ENCODE measurements at regions not wholly inside any gene's neighbourhood (a gene's known extent, or its start where the extent isn't known, plus 50 kb on each side); places are given as distances from the start of the nearest gene placed in this dataset.
"Not testable (repeated sequence)": the region's sequence is repeated elsewhere in the genome, so short reads cannot be mapped to it uniquely, and the experiment has no call there.

DNA sequence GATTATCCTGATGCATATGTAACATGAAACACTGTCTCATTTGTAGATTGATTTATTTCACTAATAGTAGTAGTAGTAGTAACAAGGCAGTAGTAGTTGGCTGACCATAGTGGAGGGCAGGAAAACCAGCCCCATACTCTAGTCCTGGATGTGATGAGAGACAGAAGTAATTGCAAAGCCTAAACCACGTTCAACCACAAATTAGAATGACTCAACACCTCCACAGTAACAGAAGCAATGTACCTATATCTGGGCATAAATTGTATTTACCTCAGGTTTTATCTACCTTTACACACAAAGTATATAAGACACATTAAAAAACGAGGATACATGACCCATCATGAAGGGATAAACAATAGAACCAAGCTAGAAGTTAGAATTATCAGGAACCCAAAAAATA, 284.7 kb upstream of the RAI14 start:
- H3K4me2 ChIP-seq; H3K4me1 ChIP-seq; H3K36me3 ChIP-seq; H3K4me3 ChIP-seq; H3K27ac ChIP-seq; H3K27me3 ChIP-seq; H3K9ac ChIP-seq; H4K20me1 ChIP-seq; H3K9me3 ChIP-seq (replicated peaks in 1 of 11): not testable (repeated sequence)

DNA sequence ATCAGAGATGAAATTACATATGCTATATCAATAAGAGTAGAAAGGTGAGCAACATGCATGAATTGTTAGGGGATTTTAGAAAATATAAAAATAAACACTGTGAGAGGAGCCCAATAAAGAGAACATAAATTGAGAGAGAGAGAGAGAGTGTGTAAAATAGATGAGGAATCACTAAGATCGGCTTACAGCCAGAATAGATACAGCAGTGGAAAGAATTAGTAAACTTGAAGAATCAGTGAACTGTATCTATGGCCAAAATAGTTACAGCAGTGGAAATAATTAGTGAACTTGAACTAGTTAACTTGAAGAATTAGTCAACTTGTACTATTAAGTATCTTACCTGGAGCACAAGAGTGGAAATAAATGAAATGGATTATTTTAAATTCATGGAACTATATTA, 284.3 kb upstream of the RAI14 start:
- not testable (repeated sequence) for H3K36me3 ChIP-seq; H3K4me1 ChIP-seq; H3K4me3 ChIP-seq; H3K27ac ChIP-seq; H4K20me1 ChIP-seq; H3K27me3 ChIP-seq; H3K9ac ChIP-seq; H3K9me3 ChIP-seq (replicated peaks in 1 of 11); H3K4me2 ChIP-seq

GRCh38 chr5:34372739-34373138, 283.4 kb upstream of the RAI14 start:
- H3K9me3 ChIP-seq (replicated peaks in 1 of 11); H3K27ac ChIP-seq; H3K4me1 ChIP-seq; H3K27me3 ChIP-seq; H4K20me1 ChIP-seq; H3K4me2 ChIP-seq; H3K9ac ChIP-seq; H3K4me3 ChIP-seq; H3K36me3 ChIP-seq: not testable (repeated sequence)

GRCh38 chr5:34377651-34378050, 278.5 kb upstream of the RAI14 start:
- H3K4me3 ChIP-seq; H3K36me3 ChIP-seq; H3K9ac ChIP-seq; H3K27ac ChIP-seq; H3K4me1 ChIP-seq; H3K9me3 ChIP-seq (replicated peaks in 1 of 11); H4K20me1 ChIP-seq; H3K4me2 ChIP-seq; H3K27me3 ChIP-seq: not testable (repeated sequence)

GRCh38 chr5:34378498-34378897, 277.6 kb upstream of the RAI14 start:
- H4K20me1 ChIP-seq; H3K4me3 ChIP-seq; H3K4me2 ChIP-seq; H3K27me3 ChIP-seq; H3K27ac ChIP-seq; H3K4me1 ChIP-seq; H3K9ac ChIP-seq; H3K36me3 ChIP-seq; H3K9me3 ChIP-seq (replicated peaks in 1 of 11): not testable (repeated sequence)

- not testable (repeated sequence) for H3K9ac ChIP-seq; H3K27me3 ChIP-seq; H3K36me3 ChIP-seq; H3K4me3 ChIP-seq; H3K27ac ChIP-seq; H3K9me3 ChIP-seq (replicated peaks in 1 of 11); H4K20me1 ChIP-seq; H3K4me1 ChIP-seq; H3K4me2 ChIP-seq
These were observed 267.4 kb upstream of the RAI14 start for GRCh38 chr5:34388754-34389153.

GRCh38 chr5:34409373-34409772, 246.8 kb upstream of the RAI14 start:
- no peak overlapping the region for H3K9ac ChIP-seq
- H3K4me3 ChIP-seq = no peak overlapping the region
- no peaks in the 10 kb centered on the region for H3K4me1 ChIP-seq
- no peak for TF ChIP-seq Cebpa-rat (IDR thresholded peaks at IDR 0.05)
- no peaks in the 10 kb centered on the region for H4K20me1 ChIP-seq
- H3K36me3 ChIP-seq = no peaks in the 10 kb centered on the region
- H3K27ac ChIP-seq = no peak overlapping the region
- no peak overlapping the region for H3K4me2 ChIP-seq
- H3K27me3 ChIP-seq = no peaks in the 10 kb centered on the region
- H3K9me3 ChIP-seq (replicated peaks in 1 of 11) = peaks cover 0 to 3% (median 0%) of the 10 kb centered on the region in 11 experiments; a peak in 2 of 22 replicates

DNA sequence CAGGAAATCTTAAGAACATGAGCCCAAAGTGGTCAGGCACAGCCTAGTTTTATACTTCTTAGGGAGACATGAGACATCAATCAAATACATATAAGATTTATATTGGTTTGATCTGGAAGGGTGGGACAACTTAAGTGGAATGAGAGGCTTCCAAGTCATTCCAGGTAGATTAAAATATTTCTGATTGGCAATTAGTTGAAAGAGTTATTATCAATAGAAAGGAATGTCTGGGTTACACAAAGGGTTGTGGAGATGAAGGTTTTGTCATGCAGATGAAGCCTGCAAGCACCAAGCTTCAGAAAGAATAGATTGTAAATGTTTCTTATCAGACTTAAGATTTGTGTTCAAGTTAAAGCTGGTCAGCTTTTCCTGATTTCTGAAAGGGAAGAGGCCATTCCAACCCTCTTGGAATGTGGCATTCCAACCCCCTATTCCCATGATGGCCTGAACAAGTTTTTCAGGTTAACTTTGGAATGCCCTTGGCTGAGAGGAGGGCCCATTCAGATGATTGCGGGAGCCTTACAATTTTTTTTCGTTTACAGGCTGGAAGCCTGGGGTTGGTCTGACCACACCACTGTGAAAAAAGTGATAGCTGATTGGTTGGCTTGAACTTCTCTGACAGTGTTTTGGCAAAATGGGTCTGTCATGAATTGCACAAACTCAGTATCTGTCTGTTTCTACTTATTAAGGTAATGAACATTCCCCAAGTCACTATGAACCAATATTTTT, 245.6 kb upstream of the RAI14 start:
- Histone ChIP-seq H3K27ac (no peak overlapping the region), H3K9ac (no peak overlapping the region)

DNA sequence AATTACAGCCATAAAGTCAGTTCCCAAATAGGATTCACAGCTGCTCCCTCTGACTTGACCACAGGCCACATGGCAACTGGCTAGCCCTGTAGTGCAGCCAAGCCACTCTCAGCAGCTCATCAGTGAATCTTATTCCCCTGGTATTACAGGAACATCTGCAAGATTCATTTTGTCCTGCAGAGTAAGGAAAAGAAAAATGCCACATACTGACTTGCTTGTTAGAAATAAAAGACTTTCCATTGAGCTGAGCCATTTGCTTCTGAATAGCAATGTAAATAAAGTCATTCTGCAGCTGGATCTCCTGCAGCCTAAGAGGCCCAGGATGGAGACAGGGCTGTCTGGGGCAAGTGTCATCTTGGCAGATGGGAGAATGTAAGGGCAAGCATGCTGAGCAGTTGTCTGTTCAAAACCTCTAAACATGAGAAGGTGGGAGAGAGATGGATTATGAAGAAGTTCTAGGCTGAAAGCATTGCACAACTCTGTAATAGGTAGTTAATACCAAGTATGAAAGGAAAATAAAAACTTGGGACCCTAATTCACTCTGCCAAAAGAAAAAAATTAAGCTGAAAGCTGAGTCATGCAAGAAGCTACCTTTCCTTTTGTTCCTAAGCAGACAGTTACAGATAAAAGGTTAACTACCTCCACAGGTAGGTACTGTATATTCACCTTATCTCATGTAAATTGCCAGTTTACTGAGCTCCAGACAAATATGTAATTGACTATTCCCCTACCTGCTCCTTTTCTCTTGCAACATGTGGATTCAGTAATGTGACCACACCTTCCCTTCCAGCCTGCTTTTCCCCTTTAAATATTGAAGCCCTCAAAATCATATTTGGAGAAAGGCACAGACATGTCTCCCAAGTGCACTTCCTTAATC, 244.4 kb upstream of the RAI14 start:
- H3K9me3 ChIP-seq (replicated peaks in 1 of 11) = peaks cover 0 to 3% (median 0%) of the 10 kb centered on the region in 11 experiments; a peak in 2 of 22 replicates
- TF ChIP-seq Cebpa-rat (IDR thresholded peaks at IDR 0.05) = no peak
- no peak overlapping the region for H3K4me3 ChIP-seq
- H4K20me1 ChIP-seq = no peaks in the 10 kb centered on the region
- H3K27ac ChIP-seq = no peak overlapping the region
- H3K27me3 ChIP-seq = no peaks in the 10 kb centered on the region
- H3K9ac ChIP-seq = no peak overlapping the region
- no peak overlapping the region for H3K4me2 ChIP-seq
- no peaks in the 10 kb centered on the region for H3K4me1 ChIP-seq
- no peaks in the 10 kb centered on the region for H3K36me3 ChIP-seq

More for the DNA sequence above, 245.6 kb upstream of the RAI14 start:
- no peak overlapping the region for H3K4me3 ChIP-seq
- TF ChIP-seq Cebpa-rat (IDR thresholded peaks at IDR 0.05) = no peak
- H3K4me2 ChIP-seq = no peak overlapping the region
- no peaks in the 10 kb centered on the region for H3K36me3 ChIP-seq
- H3K27me3 ChIP-seq = no peaks in the 10 kb centered on the region
- H3K4me1 ChIP-seq = no peaks in the 10 kb centered on the region
- H3K9me3 ChIP-seq (replicated peaks in 1 of 11) = peaks cover 0 to 3% (median 0%) of the 10 kb centered on the region in 11 experiments; a peak in 2 of 22 replicates
- H4K20me1 ChIP-seq = no peaks in the 10 kb centered on the region

DNA sequence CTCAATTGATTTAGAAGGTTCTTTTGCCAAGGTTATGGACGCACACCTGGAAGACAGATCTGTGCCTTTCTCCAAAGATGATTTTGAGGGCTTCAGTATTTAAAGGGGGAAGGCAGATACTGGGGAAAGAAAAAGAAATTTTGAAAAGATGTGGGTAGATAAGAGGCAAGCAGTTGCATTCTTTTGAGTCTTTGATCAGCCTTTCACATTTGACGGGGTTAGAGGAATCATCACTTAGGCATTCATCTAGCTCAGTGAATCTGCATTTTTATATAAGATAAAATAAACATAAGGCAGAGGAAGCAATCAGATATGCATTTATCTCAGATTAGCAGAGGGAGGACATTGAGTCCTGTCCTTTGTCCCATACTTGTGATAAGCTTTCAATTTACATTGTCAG, 243.4 kb upstream of the RAI14 start:
- no peaks in the 10 kb centered on the region for H4K20me1 ChIP-seq
- H3K4me3 ChIP-seq = no peak overlapping the region
- H3K9me3 ChIP-seq (replicated peaks in 1 of 11) = peaks cover 0 to 3% (median 0%) of the 10 kb centered on the region in 11 experiments; a peak in 2 of 22 replicates
- no peaks in the 10 kb centered on the region for H3K27me3 ChIP-seq
- H3K36me3 ChIP-seq = no peaks in the 10 kb centered on the region
- H3K27ac ChIP-seq = no peak overlapping the region
- H3K4me1 ChIP-seq = no peaks in the 10 kb centered on the region
- no peak overlapping the region for H3K4me2 ChIP-seq
- no peak for TF ChIP-seq Cebpa-rat (IDR thresholded peaks at IDR 0.05)
- H3K9ac ChIP-seq = no peak overlapping the region

Data from BLaER1 treated with 17β-estradiol and CSF1 and Interleukin-3, amounts not matched to agents 10 nM and 100 nM (cell line).